ENCODE measurements at regions not wholly inside any gene's neighbourhood (a gene's known extent, or its start where the extent isn't known, plus 50 kb on each side); places are given as distances from the start of the nearest gene placed in this dataset.

DNA sequence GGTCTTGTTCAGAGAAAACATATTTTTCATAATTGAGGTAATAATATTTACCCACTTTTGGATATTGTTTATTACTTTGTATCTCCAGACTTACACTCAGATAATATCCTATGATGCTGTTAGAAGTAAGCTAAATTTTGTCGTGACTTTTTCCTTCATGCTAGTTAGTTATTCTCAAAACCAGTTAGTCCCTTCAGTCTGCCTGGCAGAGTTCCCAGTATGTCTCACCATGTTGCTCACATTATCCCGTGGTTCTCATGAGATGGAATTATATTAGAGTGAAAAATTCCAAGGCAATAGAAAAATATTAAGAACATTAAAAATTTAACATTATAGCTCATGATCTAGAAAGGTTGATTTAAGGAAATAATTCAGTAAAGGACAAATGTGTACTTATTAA lies 81.5 kb upstream of the SMIM30 start:
- TF ChIP-seq, protein P1, sequence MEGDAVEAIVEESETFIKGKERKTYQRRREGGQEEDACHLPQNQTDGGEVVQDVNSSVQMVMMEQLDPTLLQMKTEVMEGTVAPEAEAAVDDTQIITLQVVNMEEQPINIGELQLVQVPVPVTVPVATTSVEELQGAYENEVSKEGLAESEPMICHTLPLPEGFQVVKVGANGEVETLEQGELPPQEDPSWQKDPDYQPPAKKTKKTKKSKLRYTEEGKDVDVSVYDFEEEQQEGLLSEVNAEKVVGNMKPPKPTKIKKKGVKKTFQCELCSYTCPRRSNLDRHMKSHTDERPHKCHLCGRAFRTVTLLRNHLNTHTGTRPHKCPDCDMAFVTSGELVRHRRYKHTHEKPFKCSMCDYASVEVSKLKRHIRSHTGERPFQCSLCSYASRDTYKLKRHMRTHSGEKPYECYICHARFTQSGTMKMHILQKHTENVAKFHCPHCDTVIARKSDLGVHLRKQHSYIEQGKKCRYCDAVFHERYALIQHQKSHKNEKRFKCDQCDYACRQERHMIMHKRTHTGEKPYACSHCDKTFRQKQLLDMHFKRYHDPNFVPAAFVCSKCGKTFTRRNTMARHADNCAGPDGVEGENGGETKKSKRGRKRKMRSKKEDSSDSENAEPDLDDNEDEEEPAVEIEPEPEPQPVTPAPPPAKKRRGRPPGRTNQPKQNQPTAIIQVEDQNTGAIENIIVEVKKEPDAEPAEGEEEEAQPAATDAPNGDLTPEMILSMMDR (IDR thresholded peaks at IDR 0.05) = no peak
- no peak for TF ChIP-seq POLR2A (IDR thresholded peaks at IDR 0.05)
- no peak for TF ChIP-seq POLR2AphosphoS5 (IDR thresholded peaks at IDR 0.05)

Data from breast epithelium (tissue), 3 donors.